ENCODE measurements at regions not wholly inside any gene's neighbourhood (a gene's known extent, or its start where the extent isn't known, plus 50 kb on each side); places are given as distances from the start of the nearest gene placed in this dataset.

GRCh38 chr13:62564770-62565169 is 1149.1 kb upstream of the PCDH20 start:
- TF ChIP-seq CTCF (IDR thresholded peaks at IDR 0.05; ENCODE audit: low read depth, low read length, missing input control) (no peak), REST (IDR thresholded peaks at IDR 0.05) (no peak), MAX (IDR thresholded peaks at IDR 0.05) (no peak), YY1 (IDR thresholded peaks at IDR 0.05) (no peak), ZBTB33 (IDR thresholded peaks at IDR 0.05) (no peak), TAF1 (conservative IDR thresholded peaks at IDR 0.05) (no peak), EGR1 (IDR thresholded peaks at IDR 0.05; ENCODE audit: low read depth in 2 of 2) (no peak), FOXA1 (IDR thresholded peaks at IDR 0.05) (no peak), JUND (IDR thresholded peaks at IDR 0.05) (no peak), HNF4G (IDR thresholded peaks at IDR 0.05) (no peak), GABPA (IDR thresholded peaks at IDR 0.05 in 1 of 2, conservative IDR thresholded peaks at IDR 0.05 in 1 of 2) (no peak), ATF3 (IDR thresholded peaks at IDR 0.05) (no peak), RAD21 (IDR thresholded peaks at IDR 0.05) (no peak), SP1 (IDR thresholded peaks at IDR 0.05) (no peak)

Measured in liver (tissue), 3 donors.